Breast epithelium (tissue), 4 donors: ENCODE measurements at regions not wholly inside any gene's neighbourhood (a gene's known extent, or its start where the extent isn't known, plus 50 kb on each side); places are given as distances from the start of the nearest gene placed in this dataset.

Experiments
- DNase-seq, 2 donors: peaks; one replicate each; pipeline ENCODE4 v3.0.0-alpha.2; 2019; ENCODE audit warnings: low spot score in 2 of 2
- H3K27ac ChIP-seq, 2 donors: fragments of 200-600 bp; sonication (generic) in 1 of 2; one replicate each; pipeline ENCODE4 v1.5.1; 2016 to 2019; ENCODE audit warnings: mild to moderate bottlenecking in 1 of 2
- H3K27me3 ChIP-seq, 2 donors: fragments of 200-600 bp; sonication (generic) in 1 of 2; one replicate each; pipeline versions ENCODE4 v1.5.1 to v1.6.0; 2017 to 2019; ENCODE audit warnings: control low read depth in 1 of 2, mild to moderate bottlenecking in 1 of 2
- H3K36me3 ChIP-seq: fragments of 200-600 bp; one replicate; pipeline ENCODE4 v1.5.1; 2019
- H3K4me1 ChIP-seq, 2 donors: fragments of 200-600 bp; sonication (generic); one replicate each; pipeline ENCODE4 v1.5.1; 2016 to 2019; ENCODE audit warnings: control low read depth in 1 of 2
- H3K4me3 ChIP-seq, 3 donors: fragments of 200-600 bp; sonication (generic); 1 replicate in 2 of 3; 2 replicates in 1 of 3; pipeline ENCODE4 v1.5.1; 2016 to 2019; ENCODE audit warnings: mild to moderate bottlenecking in 3 of 3, moderate library complexity in 2 of 3
- H3K9me3 ChIP-seq, 2 donors: fragments of 200-600 bp; sonication (generic) in 1 of 2; one replicate each; pipeline ENCODE4 v1.5.1; 2016 to 2019; ENCODE audit warnings: control low read depth in 1 of 2
- POLR2A ChIP-seq: fragments of 450-650 bp; IDR thresholded peaks from one replicate; pipeline ENCODE4 v1.6.1; 2016; ENCODE audit warnings: antibody characterized with exemption, mild to moderate bottlenecking, moderate library complexity
- POLR2AphosphoS5 ChIP-seq, 3 donors: sonication (generic); formaldehyde crosslinking; IDR thresholded peaks; one replicate each; pipeline ENCODE4 v1.6.1; 2017; ENCODE audit warnings: antibody characterized with exemption in 3 of 3
- intact Hi-C: fragments of 100-400 bp; cut with DNase I; formaldehyde crosslinking; loops from one replicate; pipeline ENCODE4 v1.15.1; 2023; ENCODE audit warnings: low total_unique reads
- TF ChIP-seq, protein P1 (sequence below), 3 donors: fragments of 450-650 bp; IDR thresholded peaks; one replicate each; pipeline ENCODE4 v1.5.1; 2016 to 2017; ENCODE audit warnings: antibody characterized with exemption in 3 of 3, mild to moderate bottlenecking in 3 of 3, moderate library complexity in 3 of 3

DNA sequence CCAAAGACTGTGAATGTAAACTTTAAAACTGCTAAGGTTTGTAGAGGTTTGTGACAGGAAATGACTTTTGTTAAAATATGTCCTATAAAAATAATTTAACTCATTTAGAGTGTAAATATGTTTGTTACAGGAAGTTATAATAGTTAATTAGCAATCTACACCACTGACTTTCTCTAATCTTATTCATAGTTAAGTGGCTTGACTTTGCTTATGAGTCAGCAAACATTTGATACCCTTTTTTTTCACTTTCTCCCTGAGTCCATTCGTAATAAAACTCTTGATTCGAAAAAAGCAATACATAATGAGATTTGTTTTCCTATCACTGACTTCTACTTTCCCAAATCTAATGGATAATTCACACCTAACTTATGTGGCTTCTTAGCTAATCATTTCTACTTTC, 317.7 kb upstream of the SEMA3C start:
- Histone ChIP-seq H3K27me3 (no peaks in the 10 kb centered on the region), H3K9me3 (no peaks in the 10 kb centered on the region), H3K4me3 (no peak overlapping the region), H3K27ac (no peak overlapping the region), H3K4me1 (no peaks in the 10 kb centered on the region), H3K36me3 (no peaks in the 10 kb centered on the region)
- no peak for TF ChIP-seq POLR2A
- no peak for TF ChIP-seq POLR2AphosphoS5 (IDR thresholded peaks at IDR 0.05)
- TF ChIP-seq, protein P1, sequence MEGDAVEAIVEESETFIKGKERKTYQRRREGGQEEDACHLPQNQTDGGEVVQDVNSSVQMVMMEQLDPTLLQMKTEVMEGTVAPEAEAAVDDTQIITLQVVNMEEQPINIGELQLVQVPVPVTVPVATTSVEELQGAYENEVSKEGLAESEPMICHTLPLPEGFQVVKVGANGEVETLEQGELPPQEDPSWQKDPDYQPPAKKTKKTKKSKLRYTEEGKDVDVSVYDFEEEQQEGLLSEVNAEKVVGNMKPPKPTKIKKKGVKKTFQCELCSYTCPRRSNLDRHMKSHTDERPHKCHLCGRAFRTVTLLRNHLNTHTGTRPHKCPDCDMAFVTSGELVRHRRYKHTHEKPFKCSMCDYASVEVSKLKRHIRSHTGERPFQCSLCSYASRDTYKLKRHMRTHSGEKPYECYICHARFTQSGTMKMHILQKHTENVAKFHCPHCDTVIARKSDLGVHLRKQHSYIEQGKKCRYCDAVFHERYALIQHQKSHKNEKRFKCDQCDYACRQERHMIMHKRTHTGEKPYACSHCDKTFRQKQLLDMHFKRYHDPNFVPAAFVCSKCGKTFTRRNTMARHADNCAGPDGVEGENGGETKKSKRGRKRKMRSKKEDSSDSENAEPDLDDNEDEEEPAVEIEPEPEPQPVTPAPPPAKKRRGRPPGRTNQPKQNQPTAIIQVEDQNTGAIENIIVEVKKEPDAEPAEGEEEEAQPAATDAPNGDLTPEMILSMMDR (IDR thresholded peaks at IDR 0.05): no peak
- no peak for DNase-seq
- intact Hi-C loops: no loop called here

DNA sequence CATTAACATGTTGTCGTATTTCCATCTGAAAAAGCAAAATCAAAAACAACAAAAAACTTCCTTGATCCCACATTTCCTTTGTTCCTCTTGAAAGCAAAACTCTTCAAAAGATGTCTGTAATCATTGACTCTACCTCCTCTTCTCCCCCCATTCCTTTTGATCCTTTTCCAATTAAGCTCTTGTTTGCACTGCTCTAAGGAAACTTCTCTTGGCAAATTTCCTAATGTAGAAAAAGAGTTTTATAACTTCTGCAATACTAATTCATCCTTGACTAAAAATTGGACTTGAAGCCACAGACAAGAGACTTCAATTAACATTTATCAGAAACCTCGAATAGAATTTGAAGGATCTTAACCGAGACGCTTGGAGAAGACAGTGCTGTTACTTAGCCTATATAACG, 317.1 kb upstream of the SEMA3C start:
- TF ChIP-seq POLR2AphosphoS5 (IDR thresholded peaks at IDR 0.05) (no peak), POLR2A (no peak)
- TF ChIP-seq, protein P1 (IDR thresholded peaks at IDR 0.05): no peak

DNA sequence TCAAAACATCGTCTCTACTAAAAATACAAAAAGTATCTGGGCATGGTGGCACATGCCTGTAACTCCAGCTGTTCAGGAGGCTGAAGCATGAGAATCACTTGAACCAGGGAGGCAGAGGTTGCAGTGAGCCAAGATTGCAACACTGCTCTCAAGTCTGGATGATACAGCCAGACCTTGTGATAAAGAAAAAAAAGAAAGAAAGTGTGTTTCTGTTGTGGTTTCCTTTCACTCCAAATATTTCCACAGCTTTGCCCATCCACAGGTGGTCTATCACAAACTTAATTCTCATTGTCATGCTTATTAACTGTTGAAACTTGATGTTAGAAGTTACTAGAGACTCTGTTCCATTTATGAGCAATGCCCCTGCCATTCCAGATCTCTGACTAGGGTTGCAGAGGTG, 316.0 kb upstream of the SEMA3C start:
- Histone ChIP-seq H3K27me3 (no peaks in the 10 kb centered on the region), H3K9me3 (no peaks in the 10 kb centered on the region), H3K4me3 (no peak overlapping the region), H3K27ac (no peak overlapping the region), H3K36me3 (no peaks in the 10 kb centered on the region), H3K4me1 (no peaks in the 10 kb centered on the region)
- intact Hi-C loops: no loop called here
- no peak for DNase-seq
- TF ChIP-seq POLR2A (no peak), POLR2AphosphoS5 (IDR thresholded peaks at IDR 0.05) (no peak)
- TF ChIP-seq, protein P1 (IDR thresholded peaks at IDR 0.05): no peak

More for the DNA sequence above, 317.1 kb upstream of the SEMA3C start:
- no peaks in the 10 kb centered on the region for H3K36me3 ChIP-seq
- intact Hi-C loops: no loop called here
- no peak overlapping the region for H3K4me3 ChIP-seq
- H3K4me1 ChIP-seq: no peaks in the 10 kb centered on the region
- H3K27ac ChIP-seq: no peak overlapping the region
- no peaks in the 10 kb centered on the region for H3K27me3 ChIP-seq
- H3K9me3 ChIP-seq: no peaks in the 10 kb centered on the region
- DNase-seq: no peak

DNA sequence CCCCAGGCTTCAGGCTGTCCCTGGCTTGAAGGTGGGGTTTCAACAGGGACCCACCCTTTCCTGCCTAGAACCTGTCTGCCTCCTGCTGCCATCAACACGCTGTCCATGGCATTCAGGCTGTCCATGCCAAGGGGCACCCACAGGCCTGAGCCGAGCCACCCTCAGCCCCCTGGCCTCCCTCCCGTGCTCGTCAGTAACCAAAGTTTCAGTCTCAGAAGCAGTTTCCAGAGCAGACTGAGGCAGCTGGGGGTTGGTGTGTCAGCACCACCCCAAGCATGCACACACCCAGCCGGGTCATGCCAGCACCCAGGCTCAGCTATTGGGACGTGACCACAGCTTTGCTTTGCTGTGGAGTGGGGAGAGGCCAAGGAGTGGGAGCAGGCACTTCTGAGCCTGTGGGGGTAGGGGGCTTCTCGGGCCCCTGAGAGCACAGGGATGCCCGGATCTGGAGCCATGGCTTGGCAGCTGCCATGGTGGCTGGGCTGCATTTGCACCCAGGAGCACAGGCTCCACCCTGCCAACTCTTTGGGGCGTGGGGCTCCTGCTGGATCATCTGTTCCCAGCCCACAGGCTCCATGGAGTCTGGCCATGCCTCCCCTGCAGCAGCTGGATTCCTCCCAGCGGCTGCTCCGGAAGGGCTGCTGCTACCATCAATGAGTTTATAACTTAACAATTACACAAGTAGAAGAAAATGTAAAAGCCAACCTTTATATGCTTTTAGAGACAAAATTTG, 314.5 kb upstream of the SEMA3C start:
- no peak for TF ChIP-seq POLR2AphosphoS5 (IDR thresholded peaks at IDR 0.05)
- TF ChIP-seq, protein P1 (IDR thresholded peaks at IDR 0.05): no peak
- no peak for TF ChIP-seq POLR2A
- intact Hi-C loops: no loop called here
- Histone ChIP-seq H3K9me3 (no peaks in the 10 kb centered on the region), H3K27ac (no peak overlapping the region), H3K4me3 (no peak overlapping the region), H3K36me3 (no peaks in the 10 kb centered on the region), H3K4me1 (no peaks in the 10 kb centered on the region), H3K27me3 (no peaks in the 10 kb centered on the region)
- DNase-seq: no peak

DNA sequence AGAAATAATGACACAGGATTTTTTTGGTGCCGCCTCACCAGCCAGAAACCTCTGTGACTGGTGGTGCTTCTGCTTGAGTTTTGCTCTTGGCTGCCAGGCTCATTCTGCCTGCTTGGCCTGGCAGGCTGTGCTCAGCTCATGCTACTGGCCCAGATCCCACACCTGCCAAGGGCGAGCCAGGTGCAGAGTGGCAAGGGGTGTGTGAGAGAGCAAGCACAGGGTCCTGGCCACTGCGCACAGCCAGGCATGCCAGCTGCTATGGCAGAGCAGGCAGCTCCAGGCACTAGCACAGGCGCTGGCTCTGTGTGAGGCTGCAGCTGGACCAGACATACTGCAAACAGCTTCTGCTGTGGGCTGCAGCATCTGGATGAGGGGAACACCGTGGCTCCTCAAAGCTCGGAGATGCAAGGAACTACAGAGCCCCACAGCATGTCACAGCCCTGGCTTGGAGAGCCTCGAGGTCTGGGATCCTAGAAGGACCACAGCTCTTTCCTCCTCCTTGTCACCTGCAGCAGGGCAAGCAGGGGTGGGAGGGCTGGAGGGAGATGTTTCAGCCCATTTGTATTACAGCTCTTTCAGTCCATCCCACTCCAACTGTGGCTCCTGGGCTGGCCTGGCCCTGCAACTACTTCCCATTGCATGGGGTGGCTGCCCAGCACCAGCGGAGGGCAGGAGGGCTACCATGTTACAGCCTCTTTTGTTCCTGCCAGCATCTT, 313.4 kb upstream of the SEMA3C start:
- TF ChIP-seq POLR2AphosphoS5 (IDR thresholded peaks at IDR 0.05) (no peak), POLR2A (no peak)
- TF ChIP-seq, protein P1 (IDR thresholded peaks at IDR 0.05): no peak
- H3K36me3 ChIP-seq: no peaks in the 10 kb centered on the region
- DNase-seq: peak in 1 of 2 donors; percentile 20
- H3K9me3 ChIP-seq: no peaks in the 10 kb centered on the region
- no peaks in the 10 kb centered on the region for H3K27me3 ChIP-seq
- no peak overlapping the region for H3K4me3 ChIP-seq
- H3K27ac ChIP-seq: no peak overlapping the region
- intact Hi-C loops: no loop called here
- no peaks in the 10 kb centered on the region for H3K4me1 ChIP-seq
